IMR-90 (cell line): ENCODE measurements at regions not wholly inside any gene's neighbourhood (a gene's known extent, or its start where the extent isn't known, plus 50 kb on each side); places are given as distances from the start of the nearest gene placed in this dataset.

Experiments used
- ATAC-seq: fragments of 200-7000 bp; cut with Tn5 transposase; 2 replicates; pipeline ENCODE4 v1.9.1; 2020; ENCODE audit warnings: low read depth, mild to moderate bottlenecking, moderate library complexity
- BruUV-seq: library from RNA; stranded (reverse); fragments of 400-500 nt; replicated peaks from 2 replicates; lab custom pipeline; 2021; lab: Mats Ljungman, UMichigan
- CTCF ChIA-PET: fragments of 300-600 bp; formaldehyde crosslinking; extraction: SDS; loops from one replicate; lab custom pipeline; 2021; ENCODE audit warnings: antibody characterized with exemption; lab: Yijun Ruan, JAX
- POLR2A ChIA-PET: fragments of 300-600 bp; sonication (Branson Sonifier 250); formaldehyde crosslinking; loops from one replicate; lab custom pipeline; 2022; ENCODE audit warnings: antibody characterized with exemption; ENCODE audit not compliant: unreplicated experiment; lab: Charles Lee
- DNase-seq: peaks from one replicate; pipeline ENCODE4 v3.0.0; 2013
- H2AFZ ChIP-seq: replicated peaks from 2 replicates; pipeline ENCODE3; 2013; ENCODE audit warnings: low read length, mild to moderate bottlenecking; ENCODE audit not compliant: poor library complexity
- H2AK5ac ChIP-seq: 2 replicates; pipeline ENCODE4 v1.6.1; 2013; ENCODE audit warnings: low read depth, low read length, inconsistent platforms
- H2AK9ac ChIP-seq: replicated peaks from 2 replicates; pipeline ENCODE3; 2013; ENCODE audit warnings: mild to moderate bottlenecking, low read depth, low read length, moderate library complexity; ENCODE audit not compliant: poor library complexity
- H2BK120ac ChIP-seq: 2 replicates; pipeline ENCODE4 v1.6.1; 2013; ENCODE audit warnings: low read depth, low read length, inconsistent platforms
- H2BK15ac ChIP-seq: 3 replicates; pipeline ENCODE4 v1.6.1; 2013; ENCODE audit warnings: low read depth, low read length, inconsistent platforms
- H2BK20ac ChIP-seq: 2 replicates; pipeline ENCODE4 v1.6.1; 2013; ENCODE audit warnings: low read depth, mild to moderate bottlenecking, inconsistent platforms, low read length, moderate library complexity
- H2BK5ac ChIP-seq: 2 replicates; pipeline ENCODE4 v1.6.1; 2013; ENCODE audit warnings: mild to moderate bottlenecking, low read depth, low read length, inconsistent platforms; ENCODE audit not compliant: poor library complexity, severe bottlenecking
- H3K14ac ChIP-seq: replicated peaks from 2 replicates; pipeline ENCODE4 v1.6.1; 2013; ENCODE audit warnings: low read depth, low read length, inconsistent platforms
- H3K18ac ChIP-seq: 2 replicates; pipeline ENCODE4 v1.6.1; 2013; ENCODE audit warnings: low read depth, low read length, control low read depth
- H3K23ac ChIP-seq: 2 replicates; pipeline ENCODE4 v1.6.1; 2013; ENCODE audit warnings: low read depth, low read length, inconsistent platforms
- H3K27ac ChIP-seq: 2 replicates; pipeline ENCODE4 v1.5.1; 2013; ENCODE audit warnings: mild to moderate bottlenecking, control low read depth, low read length; ENCODE audit not compliant: insufficient read depth
- H3K27me3 ChIP-seq: 2 replicates; pipeline ENCODE4 v1.6.1; 2013; ENCODE audit warnings: low read length; ENCODE audit not compliant: control insufficient read depth, insufficient read depth
- H3K36me3 ChIP-seq: 2 replicates; pipeline ENCODE4 v1.6.1; 2013; ENCODE audit warnings: low read length, mixed read lengths; ENCODE audit not compliant: control insufficient read depth, insufficient read depth
- H3K4ac ChIP-seq: 2 replicates; pipeline ENCODE4 v1.6.1; 2013; ENCODE audit warnings: low read depth, low read length, inconsistent platforms
- H3K4me1 ChIP-seq: 2 replicates; pipeline ENCODE4 v1.6.1; 2013; ENCODE audit warnings: low read length, mixed read lengths; ENCODE audit not compliant: control insufficient read depth, insufficient read depth
- H3K4me2 ChIP-seq: 2 replicates; pipeline ENCODE4 v1.6.1; 2013; ENCODE audit warnings: low read depth, mild to moderate bottlenecking, control low read depth, low read length, moderate library complexity
- H3K4me3 ChIP-seq: 2 replicates; pipeline ENCODE4 v1.5.1; 2013; ENCODE audit warnings: low read depth, mild to moderate bottlenecking, control low read depth, low read length, moderate library complexity; ENCODE audit not compliant: insufficient read depth
- H3K56ac ChIP-seq: 2 replicates; pipeline ENCODE4 v1.6.1; 2013; ENCODE audit warnings: low read length, inconsistent platforms; ENCODE audit not compliant: insufficient read depth; ENCODE audit errors: extremely low read depth
- H3K79me1 ChIP-seq, 2 experiments: 2 replicates each; pipeline ENCODE4 v1.6.1; 2013; ENCODE audit warnings: low read length in 2 of 2, inconsistent platforms in 1 of 2, low read depth in 1 of 2
- H3K9ac ChIP-seq: 2 replicates; pipeline ENCODE4 v1.6.1; 2013; ENCODE audit warnings: low read depth, low read length, control low read depth
- H3K9me1 ChIP-seq: 2 replicates; pipeline ENCODE4 v1.6.1; 2013; ENCODE audit warnings: low read length, inconsistent platforms; ENCODE audit not compliant: insufficient read depth
- H3K9me3 ChIP-seq: 2 replicates; pipeline ENCODE4 v1.6.1; 2013; ENCODE audit warnings: low read length; ENCODE audit not compliant: control insufficient read depth, insufficient read depth
- H4K20me1 ChIP-seq: 2 replicates; pipeline ENCODE4 v1.6.1; 2013; ENCODE audit warnings: low read length, inconsistent platforms; ENCODE audit not compliant: insufficient read depth
- H4K5ac ChIP-seq: 2 replicates; pipeline ENCODE4 v1.6.1; 2013; ENCODE audit warnings: mild to moderate bottlenecking, low read depth, low read length, control low read depth
- H4K8ac ChIP-seq, 2 experiments: 2 replicates each; pipeline ENCODE4 v1.6.1; 2013; ENCODE audit warnings: low read depth in 2 of 2, low read length in 2 of 2, control low read depth in 1 of 2, inconsistent platforms in 1 of 2
- H4K91ac ChIP-seq: 2 replicates; pipeline ENCODE4 v1.6.1; 2013; ENCODE audit warnings: low read depth, low read length, inconsistent platforms; ENCODE audit not compliant: insufficient read depth
- BHLHE40 ChIP-seq: fragments of 150-350 bp; IDR thresholded peaks from 2 replicates; pipeline ENCODE4 v1.6.1; 2016; ENCODE audit warnings: mild to moderate bottlenecking, low read depth, low read length
- CEBPB ChIP-seq: IDR thresholded peaks from 2 replicates; pipeline ENCODE4 v1.6.1; 2012; ENCODE audit warnings: low read depth, low read length, improper control_type of control experiment
- CHD1 ChIP-seq: IDR thresholded peaks from 2 replicates; pipeline ENCODE4 v1.6.1; 2012; ENCODE audit warnings: low read depth, low read length, improper control_type of control experiment
- FOS ChIP-seq: fragments of 150-350 bp; IDR thresholded peaks from 2 replicates; pipeline ENCODE4 v1.6.1; 2016; ENCODE audit warnings: low read depth, low read length
- MAZ ChIP-seq: IDR thresholded peaks from 2 replicates; pipeline ENCODE4 v1.6.1; 2012; ENCODE audit warnings: low read depth, mild to moderate bottlenecking, low read length, improper control_type of control experiment, moderate library complexity, borderline replicate concordance
- MXI1 ChIP-seq: IDR thresholded peaks from 2 replicates; pipeline ENCODE4 v1.6.1; 2012; ENCODE audit warnings: low read depth, mild to moderate bottlenecking, low read length, moderate library complexity, borderline replicate concordance
- NFE2L2 ChIP-seq: fragments of 150-350 bp; IDR thresholded peaks from 2 replicates; pipeline ENCODE4 v1.6.1; 2016; ENCODE audit warnings: low read depth, mild to moderate bottlenecking, low read length
- RAD21 ChIP-seq: IDR thresholded peaks from 2 replicates; pipeline ENCODE4 v1.6.1; 2012; ENCODE audit warnings: low read length, improper control_type of control experiment
- RCOR1 ChIP-seq: IDR thresholded peaks from 2 replicates; pipeline ENCODE4 v1.6.1; 2012; ENCODE audit warnings: mild to moderate bottlenecking, low read length, improper control_type of control experiment; ENCODE audit not compliant: insufficient replicate concordance
- RFX5 ChIP-seq: IDR thresholded peaks from 2 replicates; pipeline ENCODE4 v1.8.0; 2012; ENCODE audit warnings: low read depth, mild to moderate bottlenecking, low read length, moderate library complexity
- SMC3 ChIP-seq: fragments of 150-350 bp; IDR thresholded peaks from 2 replicates; pipeline ENCODE4 v1.6.1; 2016; ENCODE audit warnings: low read depth, mild to moderate bottlenecking, antibody characterized with exemption, low read length, moderate library complexity
- dilution Hi-C: fragments of 300-500 bp; cut with HindIII; formaldehyde crosslinking; loops from one replicate; pipeline ENCODE4 v1.14.3; 2018; ENCODE audit warnings: low sequenced_read_pairs; ENCODE audit not compliant: unreplicated experiment
- in situ Hi-C: fragments of 300-500 bp; cut with MboI; formaldehyde crosslinking; loops from 3 replicates; pipeline ENCODE4 v1.14.3; 2019; ENCODE audit warnings: low sequenced_read_pairs, inconsistent platforms, mixed read lengths
- intact Hi-C: fragments of 100-400 bp; cut with micrococcal nuclease; formaldehyde crosslinking; loops from 2 replicates; pipeline ENCODE4 v1.10.0; 2022
- TF ChIP-seq, protein P1 (sequence below): conservative IDR thresholded peaks from 2 replicates; pipeline ENCODE4 v1.5.1; 2012; ENCODE audit warnings: mild to moderate bottlenecking, low read depth, low read length, improper control_type of control experiment
- TF ChIP-seq, protein P2 (sequence below): fragments of 150-350 bp; IDR thresholded peaks from 2 replicates; pipeline ENCODE4 v1.6.1; 2016; ENCODE audit warnings: low read depth, mild to moderate bottlenecking, low read length, moderate library complexity, borderline replicate concordance
- TF ChIP-seq, protein P3 (sequence below): fragments of 150-350 bp; IDR thresholded peaks from 2 replicates; pipeline ENCODE4 v1.6.1; 2017; ENCODE audit warnings: mild to moderate bottlenecking, antibody characterized with exemption, low read length, low read depth

DNA sequence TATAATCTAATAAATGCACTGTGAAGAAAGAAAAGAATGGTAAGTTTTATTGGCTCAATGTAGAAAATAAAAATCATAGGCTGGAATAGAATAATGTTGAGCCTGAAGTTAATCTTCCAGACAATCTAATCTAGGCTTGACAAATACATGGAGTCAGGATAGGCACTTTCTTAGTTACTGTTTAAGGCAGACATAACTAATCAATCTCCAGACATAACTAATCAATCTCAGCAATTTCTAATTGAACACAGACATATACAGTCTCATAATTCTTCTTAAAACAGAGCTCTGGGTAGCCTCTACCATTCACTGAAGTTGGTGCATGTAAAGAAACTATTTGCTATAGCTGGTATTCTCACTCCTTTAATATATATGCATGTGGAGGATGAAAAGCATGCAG, 150.1 kb upstream of the CTAGE1 start:
- H3K4me1 ChIP-seq = peaks cover 6% of the 10 kb centered on the region
- H2BK15ac ChIP-seq = no peak overlapping the region
- no peak overlapping the region for H3K4me2 ChIP-seq
- intact Hi-C loops (no loop called here), in situ Hi-C loops (loop anchor here (10.0 kb wide), 1 partner anchor 663 kb away; no protein-coding TSS in a partner anchor), dilution Hi-C loops (no loop called here)
- H3K9ac ChIP-seq = no peak overlapping the region
- H3K27ac ChIP-seq = no peak overlapping the region
- no peaks in the 10 kb centered on the region for H3K9me1 ChIP-seq
- no peak overlapping the region for H3K4ac ChIP-seq
- H2BK120ac ChIP-seq = no peak overlapping the region
- TF ChIP-seq, protein P1, sequence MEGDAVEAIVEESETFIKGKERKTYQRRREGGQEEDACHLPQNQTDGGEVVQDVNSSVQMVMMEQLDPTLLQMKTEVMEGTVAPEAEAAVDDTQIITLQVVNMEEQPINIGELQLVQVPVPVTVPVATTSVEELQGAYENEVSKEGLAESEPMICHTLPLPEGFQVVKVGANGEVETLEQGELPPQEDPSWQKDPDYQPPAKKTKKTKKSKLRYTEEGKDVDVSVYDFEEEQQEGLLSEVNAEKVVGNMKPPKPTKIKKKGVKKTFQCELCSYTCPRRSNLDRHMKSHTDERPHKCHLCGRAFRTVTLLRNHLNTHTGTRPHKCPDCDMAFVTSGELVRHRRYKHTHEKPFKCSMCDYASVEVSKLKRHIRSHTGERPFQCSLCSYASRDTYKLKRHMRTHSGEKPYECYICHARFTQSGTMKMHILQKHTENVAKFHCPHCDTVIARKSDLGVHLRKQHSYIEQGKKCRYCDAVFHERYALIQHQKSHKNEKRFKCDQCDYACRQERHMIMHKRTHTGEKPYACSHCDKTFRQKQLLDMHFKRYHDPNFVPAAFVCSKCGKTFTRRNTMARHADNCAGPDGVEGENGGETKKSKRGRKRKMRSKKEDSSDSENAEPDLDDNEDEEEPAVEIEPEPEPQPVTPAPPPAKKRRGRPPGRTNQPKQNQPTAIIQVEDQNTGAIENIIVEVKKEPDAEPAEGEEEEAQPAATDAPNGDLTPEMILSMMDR = no peak
- TF ChIP-seq BHLHE40 (no peak), RCOR1 (no peak), SMC3 (no peak), NFE2L2 (no peak), FOS (no peak), CEBPB (no peak), MAZ (no peak), CHD1 (no peak), MXI1 (no peak), RFX5 (no peak), RAD21 (no peak)
- TF ChIP-seq, protein P2, sequence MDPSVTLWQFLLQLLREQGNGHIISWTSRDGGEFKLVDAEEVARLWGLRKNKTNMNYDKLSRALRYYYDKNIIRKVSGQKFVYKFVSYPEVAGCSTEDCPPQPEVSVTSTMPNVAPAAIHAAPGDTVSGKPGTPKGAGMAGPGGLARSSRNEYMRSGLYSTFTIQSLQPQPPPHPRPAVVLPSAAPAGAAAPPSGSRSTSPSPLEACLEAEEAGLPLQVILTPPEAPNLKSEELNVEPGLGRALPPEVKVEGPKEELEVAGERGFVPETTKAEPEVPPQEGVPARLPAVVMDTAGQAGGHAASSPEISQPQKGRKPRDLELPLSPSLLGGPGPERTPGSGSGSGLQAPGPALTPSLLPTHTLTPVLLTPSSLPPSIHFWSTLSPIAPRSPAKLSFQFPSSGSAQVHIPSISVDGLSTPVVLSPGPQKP = no peak
- TF ChIP-seq, protein P3, sequence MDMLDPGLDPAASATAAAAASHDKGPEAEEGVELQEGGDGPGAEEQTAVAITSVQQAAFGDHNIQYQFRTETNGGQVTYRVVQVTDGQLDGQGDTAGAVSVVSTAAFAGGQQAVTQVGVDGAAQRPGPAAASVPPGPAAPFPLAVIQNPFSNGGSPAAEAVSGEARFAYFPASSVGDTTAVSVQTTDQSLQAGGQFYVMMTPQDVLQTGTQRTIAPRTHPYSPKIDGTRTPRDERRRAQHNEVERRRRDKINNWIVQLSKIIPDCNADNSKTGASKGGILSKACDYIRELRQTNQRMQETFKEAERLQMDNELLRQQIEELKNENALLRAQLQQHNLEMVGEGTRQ = no peak
- ChIA-PET POLR2A (no interaction called here), CTCF (interaction anchor here (0.6 kb wide), 1 partner anchor 459 kb away, joined by 4 read pairs; no protein-coding TSS in a partner anchor)
- no peak overlapping the region for H2AFZ ChIP-seq
- H3K27me3 ChIP-seq = no peaks in the 10 kb centered on the region; the same call in 1 of the 2 replicates
- H2BK5ac ChIP-seq = no peak overlapping the region
- no peak for DNase-seq
- H3K36me3 ChIP-seq = no peaks in the 10 kb centered on the region
- ATAC-seq = no peak
- no peaks in the 10 kb centered on the region for H3K9me3 ChIP-seq
- no TSS peak for BruUV-seq
- H4K5ac ChIP-seq = no peak overlapping the region
- no peak overlapping the region for H2AK5ac ChIP-seq
- H3K4me3 ChIP-seq = no peak overlapping the region
- no peak overlapping the region for H2AK9ac ChIP-seq
- H3K14ac ChIP-seq = no peak overlapping the region
- no peak overlapping the region for H3K23ac ChIP-seq
- no peaks in the 10 kb centered on the region for H4K20me1 ChIP-seq
- no peak overlapping the region for H4K8ac ChIP-seq
- no peak overlapping the region for H3K18ac ChIP-seq
- H2BK20ac ChIP-seq = no peak overlapping the region
- H3K56ac ChIP-seq = no peak overlapping the region
- no peaks in the 10 kb centered on the region for H3K79me1 ChIP-seq
- no peak overlapping the region for H4K91ac ChIP-seq
